SK-N-SH (cell line): ENCODE measurements at regions not wholly inside any gene's neighbourhood (a gene's known extent, or its start where the extent isn't known, plus 50 kb on each side); places are given as distances from the start of the nearest gene placed in this dataset.

Source experiments
- CTCF ChIA-PET: fragments of 300-600, 350-600 bp; formaldehyde crosslinking; extraction: SDS; loops from one replicate; lab custom pipeline; 2021; lab: Yijun Ruan, JAX
- POLR2A ChIA-PET: fragments of 350-600 bp; sonication (Branson Sonifier 250); formaldehyde crosslinking; extraction: SDS; loops from one replicate; lab custom pipeline; 2020; ENCODE audit warnings: antibody characterized with exemption, inconsistent platforms; lab: Yijun Ruan, JAX
- DNase-seq: peaks from one replicate; pipeline ENCODE4 v3.0.0; 2012
- H2AFZ ChIP-seq: fragments of 200-600 bp; sonication (generic); 2 replicates; pipeline ENCODE4 v1.8.1; 2016; ENCODE audit warnings: antibody characterized with exemption, mild to moderate bottlenecking, low read depth
- H3F3A ChIP-seq: fragments of 200-600 bp; sonication (generic); replicated peaks from 2 replicates; pipeline ENCODE3; 2016; ENCODE audit warnings: antibody characterized with exemption, mild to moderate bottlenecking; ENCODE audit not compliant: insufficient read depth
- H3K27ac ChIP-seq, 2 experiments: fragments of 200-500 bp in 1 of 2; fragments of 200-600 bp in 1 of 2; sonication (Bioruptor generic) in 1 of 2; sonication (generic), shearing (Covaris generic) in 1 of 2; 2 replicates each; pipeline versions ENCODE4 v1.5.1 to v1.6.1; 2014 to 2016; ENCODE audit warnings: low read depth in 2 of 2, inconsistent platforms in 1 of 2, low read length in 1 of 2, mild to moderate bottlenecking in 1 of 2, mixed read lengths in 1 of 2
- H3K27me3 ChIP-seq: fragments of 200-600 bp; sonication (generic), shearing (Covaris generic); 2 replicates; pipeline ENCODE4 v1.6.1; 2016; ENCODE audit warnings: mixed run types; ENCODE audit not compliant: insufficient read depth
- H3K36me3 ChIP-seq, 2 experiments: fragments of 200-500 bp in 1 of 2; fragments of 200-600 bp in 1 of 2; sonication (Bioruptor generic) in 1 of 2; sonication (generic) in 1 of 2; replicated peaks in 1 of 2; 2 replicates each; pipeline versions ENCODE3 to v1.5.1; 2014 to 2016; ENCODE audit warnings: low read length in 1 of 2, mild to moderate bottlenecking in 1 of 2; ENCODE audit not compliant: insufficient read depth in 2 of 2, control insufficient read depth in 1 of 2
- H3K4me1 ChIP-seq, 2 experiments: fragments of 200-500 bp in 1 of 2; fragments of 200-600 bp in 1 of 2; sonication (Bioruptor generic) in 1 of 2; sonication (generic), shearing (Covaris generic) in 1 of 2; 2 replicates each; pipeline versions ENCODE4 v1.5.1 to v1.6.1; 2014 to 2016; ENCODE audit warnings: low read depth in 1 of 2, low read length in 1 of 2, mixed run types in 1 of 2; ENCODE audit not compliant: insufficient read depth in 2 of 2, control insufficient read depth in 1 of 2
- H3K4me2 ChIP-seq: fragments of 200-600 bp; sonication (generic), shearing (Covaris generic); 2 replicates; pipeline ENCODE4 v1.6.1; 2017; ENCODE audit warnings: mixed run types
- H3K4me3 ChIP-seq, 2 experiments: fragments of 200-500 bp in 1 of 2; fragments of 200-600 bp in 1 of 2; sonication (Bioruptor generic) in 1 of 2; sonication (generic), shearing (Covaris generic) in 1 of 2; 2 replicates each; pipeline versions ENCODE4 v1.5.1 to v1.8.1; 2014 to 2016; ENCODE audit warnings: low read depth in 2 of 2, inconsistent platforms in 1 of 2, low read length in 1 of 2, mild to moderate bottlenecking in 1 of 2, mixed read lengths in 1 of 2, moderate library complexity in 1 of 2
- H3K79me2 ChIP-seq: fragments of 200-600 bp; sonication (generic); 2 replicates; pipeline ENCODE4 v1.8.1; 2017; ENCODE audit warnings: mild to moderate bottlenecking; ENCODE audit not compliant: insufficient read depth
- H3K9ac ChIP-seq: fragments of 200-600 bp; sonication (generic); 2 replicates; pipeline ENCODE4 v1.6.1; 2017; ENCODE audit warnings: mixed run types
- H3K9me2 ChIP-seq: fragments of 200-600 bp; sonication (generic); 2 replicates; pipeline ENCODE4 v1.6.1; 2017; ENCODE audit warnings: mixed run types
- H3K9me3 ChIP-seq: fragments of 200-600 bp; sonication (generic); 2 replicates; pipeline ENCODE4 v1.6.1; 2017; ENCODE audit warnings: mixed run types, mild to moderate bottlenecking, moderate library complexity
- H4K20me1 ChIP-seq: fragments of 200-600 bp; sonication (generic); 2 replicates; pipeline ENCODE4 v1.6.1; 2017; ENCODE audit warnings: mild to moderate bottlenecking, mixed run types; ENCODE audit not compliant: insufficient read depth
- EZH2phosphoT487 ChIP-seq: fragments of 200-600 bp; sonication (generic); IDR thresholded peaks from 2 replicates; pipeline ENCODE4 v1.6.1; 2017; ENCODE audit warnings: low read depth, mixed run types, mild to moderate bottlenecking, antibody characterized with exemption, moderate library complexity, borderline replicate concordance
- FOXJ3 ChIP-seq: sonication (generic); formaldehyde crosslinking; IDR thresholded peaks from 2 replicates; pipeline ENCODE4 v1.5.1; 2020; ENCODE audit warnings: mild to moderate bottlenecking, missing genetic modification reagents
- FOXM1 ChIP-seq: IDR thresholded peaks from 2 replicates; pipeline ENCODE4 v1.4.0; 2012; ENCODE audit warnings: low read depth, mild to moderate bottlenecking
- RAD21 ChIP-seq: IDR thresholded peaks from 2 replicates; pipeline ENCODE4 v1.6.1; 2012; ENCODE audit warnings: mild to moderate bottlenecking, low read length
- RCOR1 ChIP-seq: fragments of 150-350 bp; IDR thresholded peaks from 2 replicates; pipeline ENCODE4 v1.6.1; 2017; ENCODE audit warnings: antibody characterized with exemption, low read length
- TCF12 ChIP-seq: IDR thresholded peaks from 2 replicates; pipeline ENCODE4 v1.4.0; 2012
- TEAD4 ChIP-seq: IDR thresholded peaks from 2 replicates; pipeline ENCODE4 v1.4.0; 2012; ENCODE audit warnings: mild to moderate bottlenecking, borderline replicate concordance; ENCODE audit not compliant: insufficient read depth
- WGBS: methylation state at CpG from one replicate; pipeline ENCODE4 v1.1.6; 2017; ENCODE audit warnings: low lambda C conversion rate; 5-methylcytosine and 5-hydroxymethylcytosine counted together
- TF ChIP-seq, protein P1 (sequence below): IDR thresholded peaks from 2 replicates; pipeline ENCODE4 v1.6.1; 2012; ENCODE audit warnings: mild to moderate bottlenecking, low read depth, low read length, moderate library complexity
- TF ChIP-seq, protein P2 (sequence below): IDR thresholded peaks from 2 replicates; pipeline ENCODE4 v1.4.0; 2012; ENCODE audit warnings: low read depth, borderline replicate concordance
- TF ChIP-seq, protein P3 (sequence below): fragments of 150-350 bp; IDR thresholded peaks from 2 replicates; pipeline ENCODE4 v1.6.1; 2017; ENCODE audit warnings: antibody characterized with exemption, low read length, low read depth, borderline replicate concordance
- TF ChIP-seq, protein P4 (sequence below): fragments of 150-350 bp; IDR thresholded peaks from 2 replicates; pipeline ENCODE4 v1.6.1; 2016; ENCODE audit warnings: mild to moderate bottlenecking, low read depth, low read length
- TF ChIP-seq, protein P5 (sequence below): IDR thresholded peaks from 2 replicates; pipeline ENCODE4; 2012

DNA sequence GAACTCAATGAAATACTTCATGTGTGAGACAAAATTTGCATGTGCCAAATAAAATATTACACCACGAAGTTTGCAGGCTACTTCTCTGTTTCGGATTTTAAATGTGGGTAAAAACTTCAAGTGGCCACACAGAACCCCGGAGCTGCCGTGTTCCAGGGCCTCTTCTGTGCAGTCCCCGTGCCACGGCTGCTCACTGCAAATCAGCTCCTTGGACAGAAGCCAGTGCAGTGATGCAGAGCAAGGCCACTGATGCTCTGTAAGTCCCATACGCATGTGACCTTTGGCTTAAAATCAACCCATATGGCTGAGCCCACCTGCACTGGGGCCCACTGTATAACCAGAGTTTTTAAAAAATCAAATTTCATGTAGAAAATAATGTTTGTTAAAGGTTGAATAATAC is 1309.4 kb downstream of the TBC1D22A start (continued):
- no peak for TF ChIP-seq TEAD4
- TF ChIP-seq TCF12 = no peak
- TF ChIP-seq, all 33 proteins: peak for 0

DNA sequence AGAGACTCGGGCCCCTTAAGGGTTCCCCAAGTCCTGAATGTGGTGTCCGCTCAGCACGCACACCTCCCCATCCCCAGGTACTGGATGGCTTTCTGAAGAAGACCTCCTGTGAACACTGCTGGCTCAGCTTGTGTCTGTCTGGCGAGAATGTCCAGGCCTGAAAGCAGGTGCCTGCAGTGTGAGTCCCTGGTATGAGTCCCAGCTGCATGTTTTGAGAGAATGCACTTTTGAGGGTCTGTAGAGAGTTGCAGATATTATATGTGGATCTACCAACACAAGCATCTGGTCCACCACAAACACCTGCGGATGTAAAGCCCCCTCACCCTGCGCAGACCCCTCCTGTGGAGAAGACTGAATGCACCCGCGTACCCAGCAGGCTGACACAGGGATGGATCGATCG is 1308.9 kb downstream of the TBC1D22A start:
- ChIA-PET CTCF (no interaction called here), POLR2A (no interaction called here)
- Histone ChIP-seq H3K4me2 (no peak overlapping the region), H2AFZ (no peak overlapping the region), H3K4me1 (no peaks in the 10 kb centered on the region), H3K79me2 (no peaks in the 10 kb centered on the region), H3F3A (no peaks in the 10 kb centered on the region), H3K27ac (no peak overlapping the region), H3K27me3 (no peaks in the 10 kb centered on the region), H3K9me2 (no peaks in the 10 kb centered on the region), H3K4me3 (no peak overlapping the region), H3K9ac (no peak overlapping the region), H3K9me3 (no peaks in the 10 kb centered on the region)
- WGBS = 38% methylated on average over 8 of the region's 10 CpGs
- TF ChIP-seq EZH2phosphoT487 = no peak
- no peak for TF ChIP-seq FOXJ3 (CRISPR knock-in tag)
- TF ChIP-seq, protein P1, sequence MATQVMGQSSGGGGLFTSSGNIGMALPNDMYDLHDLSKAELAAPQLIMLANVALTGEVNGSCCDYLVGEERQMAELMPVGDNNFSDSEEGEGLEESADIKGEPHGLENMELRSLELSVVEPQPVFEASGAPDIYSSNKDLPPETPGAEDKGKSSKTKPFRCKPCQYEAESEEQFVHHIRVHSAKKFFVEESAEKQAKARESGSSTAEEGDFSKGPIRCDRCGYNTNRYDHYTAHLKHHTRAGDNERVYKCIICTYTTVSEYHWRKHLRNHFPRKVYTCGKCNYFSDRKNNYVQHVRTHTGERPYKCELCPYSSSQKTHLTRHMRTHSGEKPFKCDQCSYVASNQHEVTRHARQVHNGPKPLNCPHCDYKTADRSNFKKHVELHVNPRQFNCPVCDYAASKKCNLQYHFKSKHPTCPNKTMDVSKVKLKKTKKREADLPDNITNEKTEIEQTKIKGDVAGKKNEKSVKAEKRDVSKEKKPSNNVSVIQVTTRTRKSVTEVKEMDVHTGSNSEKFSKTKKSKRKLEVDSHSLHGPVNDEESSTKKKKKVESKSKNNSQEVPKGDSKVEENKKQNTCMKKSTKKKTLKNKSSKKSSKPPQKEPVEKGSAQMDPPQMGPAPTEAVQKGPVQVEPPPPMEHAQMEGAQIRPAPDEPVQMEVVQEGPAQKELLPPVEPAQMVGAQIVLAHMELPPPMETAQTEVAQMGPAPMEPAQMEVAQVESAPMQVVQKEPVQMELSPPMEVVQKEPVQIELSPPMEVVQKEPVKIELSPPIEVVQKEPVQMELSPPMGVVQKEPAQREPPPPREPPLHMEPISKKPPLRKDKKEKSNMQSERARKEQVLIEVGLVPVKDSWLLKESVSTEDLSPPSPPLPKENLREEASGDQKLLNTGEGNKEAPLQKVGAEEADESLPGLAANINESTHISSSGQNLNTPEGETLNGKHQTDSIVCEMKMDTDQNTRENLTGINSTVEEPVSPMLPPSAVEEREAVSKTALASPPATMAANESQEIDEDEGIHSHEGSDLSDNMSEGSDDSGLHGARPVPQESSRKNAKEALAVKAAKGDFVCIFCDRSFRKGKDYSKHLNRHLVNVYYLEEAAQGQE = no peak
- TF ChIP-seq, all 33 proteins: peak for 0
- H4K20me1 ChIP-seq = no peaks in the 10 kb centered on the region
- no peaks in the 10 kb centered on the region for H3K36me3 ChIP-seq
- no peak for DNase-seq

DNA sequence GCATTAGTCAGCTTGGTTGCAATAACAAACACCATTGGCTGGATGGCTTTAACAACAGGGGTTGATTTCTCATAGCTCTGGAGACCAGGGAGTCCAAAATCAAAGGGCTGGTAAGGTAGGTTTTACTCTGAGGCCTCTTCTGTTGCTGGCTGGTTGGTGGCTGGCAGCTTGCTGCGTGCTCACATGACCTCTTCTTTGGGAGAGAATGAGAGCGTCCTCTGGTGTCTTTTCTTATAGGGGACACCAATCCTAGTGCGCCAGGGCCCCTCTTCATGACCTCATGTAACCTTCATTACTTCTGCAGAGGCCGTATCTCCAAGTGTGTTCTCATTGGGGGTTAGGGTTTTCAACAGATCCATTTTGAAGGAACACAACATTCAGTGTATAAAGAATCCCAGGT is 1308.3 kb downstream of the TBC1D22A start:
- POLR2A ChIA-PET = no interaction called here
- no peaks in the 10 kb centered on the region for H3K36me3 ChIP-seq
- WGBS = 7% methylated on average over 3 of the region's 4 CpGs

More for the DNA sequence above, 1308.3 kb downstream of the TBC1D22A start:
- Histone ChIP-seq H3K27ac (no peak overlapping the region), H3K9ac (no peak overlapping the region), H3K27me3 (no peaks in the 10 kb centered on the region; the same call in 1 of the 2 replicates), H2AFZ (no peak overlapping the region), H3K4me2 (no peak overlapping the region), H3K4me1 (no peaks in the 10 kb centered on the region), H3K4me3 (no peak overlapping the region), H3K79me2 (no peaks in the 10 kb centered on the region), H3F3A (no peaks in the 10 kb centered on the region), H4K20me1 (no peaks in the 10 kb centered on the region), H3K9me3 (no peaks in the 10 kb centered on the region), H3K9me2 (no peaks in the 10 kb centered on the region)
- CTCF ChIA-PET = no interaction called here
- no peak for TF ChIP-seq FOXM1
- TF ChIP-seq, protein P2, sequence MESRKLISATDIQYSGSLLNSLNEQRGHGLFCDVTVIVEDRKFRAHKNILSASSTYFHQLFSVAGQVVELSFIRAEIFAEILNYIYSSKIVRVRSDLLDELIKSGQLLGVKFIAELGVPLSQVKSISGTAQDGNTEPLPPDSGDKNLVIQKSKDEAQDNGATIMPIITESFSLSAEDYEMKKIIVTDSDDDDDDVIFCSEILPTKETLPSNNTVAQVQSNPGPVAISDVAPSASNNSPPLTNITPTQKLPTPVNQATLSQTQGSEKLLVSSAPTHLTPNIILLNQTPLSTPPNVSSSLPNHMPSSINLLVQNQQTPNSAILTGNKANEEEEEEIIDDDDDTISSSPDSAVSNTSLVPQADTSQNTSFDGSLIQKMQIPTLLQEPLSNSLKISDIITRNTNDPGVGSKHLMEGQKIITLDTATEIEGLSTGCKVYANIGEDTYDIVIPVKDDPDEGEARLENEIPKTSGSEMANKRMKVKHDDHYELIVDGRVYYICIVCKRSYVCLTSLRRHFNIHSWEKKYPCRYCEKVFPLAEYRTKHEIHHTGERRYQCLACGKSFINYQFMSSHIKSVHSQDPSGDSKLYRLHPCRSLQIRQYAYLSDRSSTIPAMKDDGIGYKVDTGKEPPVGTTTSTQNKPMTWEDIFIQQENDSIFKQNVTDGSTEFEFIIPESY = no peak
- TF ChIP-seq RCOR1 = no peak
- TF ChIP-seq, protein P3, sequence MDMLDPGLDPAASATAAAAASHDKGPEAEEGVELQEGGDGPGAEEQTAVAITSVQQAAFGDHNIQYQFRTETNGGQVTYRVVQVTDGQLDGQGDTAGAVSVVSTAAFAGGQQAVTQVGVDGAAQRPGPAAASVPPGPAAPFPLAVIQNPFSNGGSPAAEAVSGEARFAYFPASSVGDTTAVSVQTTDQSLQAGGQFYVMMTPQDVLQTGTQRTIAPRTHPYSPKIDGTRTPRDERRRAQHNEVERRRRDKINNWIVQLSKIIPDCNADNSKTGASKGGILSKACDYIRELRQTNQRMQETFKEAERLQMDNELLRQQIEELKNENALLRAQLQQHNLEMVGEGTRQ = no peak
- TF ChIP-seq, protein P4, sequence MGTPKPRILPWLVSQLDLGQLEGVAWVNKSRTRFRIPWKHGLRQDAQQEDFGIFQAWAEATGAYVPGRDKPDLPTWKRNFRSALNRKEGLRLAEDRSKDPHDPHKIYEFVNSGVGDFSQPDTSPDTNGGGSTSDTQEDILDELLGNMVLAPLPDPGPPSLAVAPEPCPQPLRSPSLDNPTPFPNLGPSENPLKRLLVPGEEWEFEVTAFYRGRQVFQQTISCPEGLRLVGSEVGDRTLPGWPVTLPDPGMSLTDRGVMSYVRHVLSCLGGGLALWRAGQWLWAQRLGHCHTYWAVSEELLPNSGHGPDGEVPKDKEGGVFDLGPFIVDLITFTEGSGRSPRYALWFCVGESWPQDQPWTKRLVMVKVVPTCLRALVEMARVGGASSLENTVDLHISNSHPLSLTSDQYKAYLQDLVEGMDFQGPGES = no peak
- TF ChIP-seq, protein P1 = no peak
- TF ChIP-seq, protein P5, sequence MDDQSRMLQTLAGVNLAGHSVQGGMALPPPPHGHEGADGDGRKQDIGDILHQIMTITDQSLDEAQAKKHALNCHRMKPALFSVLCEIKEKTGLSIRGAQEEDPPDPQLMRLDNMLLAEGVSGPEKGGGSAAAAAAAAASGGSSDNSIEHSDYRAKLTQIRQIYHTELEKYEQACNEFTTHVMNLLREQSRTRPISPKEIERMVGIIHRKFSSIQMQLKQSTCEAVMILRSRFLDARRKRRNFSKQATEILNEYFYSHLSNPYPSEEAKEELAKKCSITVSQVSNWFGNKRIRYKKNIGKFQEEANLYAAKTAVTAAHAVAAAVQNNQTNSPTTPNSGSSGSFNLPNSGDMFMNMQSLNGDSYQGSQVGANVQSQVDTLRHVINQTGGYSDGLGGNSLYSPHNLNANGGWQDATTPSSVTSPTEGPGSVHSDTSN = no peak
- TF ChIP-seq RAD21 = no peak
- TF ChIP-seq EZH2phosphoT487 = no peak
- DNase-seq = no peak
